Stimulated activated CD8-positive, alpha-beta memory T cell treated with anti-CD3 and anti-CD28 coated beads, Interleukin-4, amount 100 ng/mL, for 48 hours (primary cell): ENCODE measurements at regions not wholly inside any gene's neighbourhood (a gene's known extent, or its start where the extent isn't known, plus 50 kb on each side); places are given as distances from the start of the nearest gene placed in this dataset.

ENCODE experiments used
- DNase-seq: peaks from one replicate; pipeline ENCODE4 v3.0.0-alpha.2; 2020

DNA sequence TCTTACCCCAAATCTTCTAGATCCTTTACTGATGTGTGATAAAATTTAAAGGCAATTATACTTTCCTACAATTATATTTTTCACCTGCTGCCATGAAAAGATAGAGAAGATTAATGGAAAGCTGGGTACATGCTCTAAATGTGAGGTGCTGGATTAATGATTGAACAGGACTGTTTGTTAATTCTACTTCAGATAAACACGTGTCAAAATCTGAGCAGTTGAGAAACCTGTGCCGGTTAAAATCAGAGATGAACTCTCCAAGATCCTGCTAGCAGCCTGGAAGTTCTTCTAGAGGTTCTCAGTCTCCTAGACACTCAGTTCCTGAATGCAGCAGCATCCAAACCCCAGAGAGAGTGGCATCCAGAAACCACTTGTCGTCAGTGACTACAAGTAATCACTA, 69.2 kb downstream of the INHBA start:
- DNase-seq = no peak

DNA sequence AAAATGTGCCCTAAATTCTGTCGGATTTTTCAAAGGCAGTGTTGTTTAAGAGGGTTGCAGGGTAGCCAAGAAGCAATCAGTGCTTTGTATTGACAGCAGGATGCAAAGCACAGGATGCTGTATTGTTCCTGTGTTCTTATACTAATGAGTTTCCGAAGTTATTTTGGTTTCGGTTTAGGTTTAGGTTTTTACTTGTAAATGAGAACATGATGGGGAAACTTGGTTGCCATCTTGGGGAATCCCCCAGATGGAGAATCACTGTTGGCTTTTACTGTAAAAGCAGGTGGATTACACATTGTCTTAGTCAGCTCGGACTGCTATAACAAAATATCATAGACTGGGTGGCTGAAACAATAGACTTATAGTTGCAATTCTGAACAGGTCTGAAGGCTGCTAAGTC, 72.1 kb downstream of the INHBA start:
- no peak for DNase-seq

DNA sequence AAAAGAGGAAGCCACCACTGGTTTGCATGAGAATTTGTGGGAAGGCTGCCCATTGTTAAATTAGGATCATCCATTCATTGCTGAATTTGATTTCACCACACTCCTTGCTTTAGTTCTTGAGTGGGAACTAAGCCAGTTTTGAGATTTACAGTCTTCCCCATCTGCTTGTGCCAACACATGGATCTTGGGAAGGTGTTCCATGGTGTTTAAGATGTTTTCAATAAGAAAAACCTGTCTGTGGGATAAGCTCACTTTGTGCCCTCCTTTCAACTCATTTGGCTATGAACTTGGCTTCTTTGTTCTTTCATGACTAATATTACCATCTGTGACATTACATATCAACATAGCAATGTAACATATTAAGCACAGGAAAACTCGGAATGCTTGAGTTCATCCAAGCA, 73.2 kb downstream of the INHBA start:
- no peak for DNase-seq

DNA sequence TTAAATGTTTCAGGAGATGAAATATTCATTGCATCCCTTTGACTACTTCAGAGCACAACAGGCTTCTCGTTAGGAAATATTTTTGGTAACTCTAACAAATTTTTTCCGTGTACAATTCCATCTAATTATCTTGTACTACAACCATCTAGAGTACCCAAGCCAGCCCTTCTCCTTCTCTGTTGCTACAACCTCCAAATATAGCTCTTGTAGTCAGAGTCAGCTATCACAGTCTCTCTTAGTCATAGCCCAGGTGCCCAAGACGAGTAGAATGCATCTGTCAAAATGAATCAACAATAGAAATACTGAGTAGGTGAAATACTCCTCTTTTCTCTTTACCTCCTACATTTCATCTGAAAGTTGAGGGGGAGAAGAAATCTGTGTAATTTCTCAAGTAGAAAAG, 74.0 kb downstream of the INHBA start:
- no peak for DNase-seq

DNA sequence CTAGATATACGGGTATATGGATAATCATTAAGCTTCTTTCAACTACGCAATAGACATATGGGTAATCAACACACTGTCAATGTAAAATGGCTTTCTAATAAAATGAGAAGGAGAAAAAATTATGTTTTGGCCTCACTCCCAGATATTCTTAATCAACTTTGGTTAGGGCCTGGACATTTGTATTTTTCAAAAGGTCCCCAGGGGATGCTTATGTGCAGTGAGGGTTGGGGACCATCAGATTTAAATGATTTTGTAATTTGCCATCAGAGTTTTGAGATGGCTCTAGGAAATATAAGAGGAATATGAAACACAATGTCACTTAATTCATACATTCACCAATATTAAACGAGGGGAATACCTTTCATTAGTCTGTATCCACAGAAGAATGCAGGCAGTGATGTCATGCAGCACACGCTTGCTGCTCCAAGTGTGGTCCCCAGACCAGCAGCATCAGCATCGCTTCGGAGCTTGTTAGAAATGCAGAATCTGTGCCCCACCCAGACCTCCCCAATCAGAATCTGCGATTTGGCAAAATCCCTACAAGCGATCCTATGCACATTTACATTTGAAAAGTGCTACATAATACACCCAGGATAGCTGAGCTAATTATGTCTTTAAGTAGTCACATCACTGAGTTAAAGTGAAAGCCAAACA, 75.1 kb downstream of the INHBA start:
- no peak for DNase-seq

DNA sequence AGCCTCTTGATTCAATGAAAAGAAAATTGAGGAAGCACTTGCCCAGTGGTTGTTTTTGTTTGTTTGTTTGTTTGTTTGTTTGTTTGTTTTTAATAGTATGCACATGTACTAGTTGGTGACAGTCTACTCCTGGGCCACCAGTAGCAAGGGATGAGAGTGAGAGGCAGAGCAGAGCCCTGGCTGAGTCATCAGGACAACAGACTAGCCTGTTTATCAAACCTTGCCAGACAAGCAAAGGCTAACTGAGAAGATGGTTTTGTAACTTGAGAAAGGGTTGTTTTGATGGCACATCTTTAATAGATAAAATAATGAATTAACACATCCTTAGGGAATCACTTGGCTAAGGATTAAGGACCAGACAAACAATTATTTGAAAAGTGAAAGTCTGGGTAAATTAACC, 78.1 kb downstream of the INHBA start:
- no peak for DNase-seq

DNA sequence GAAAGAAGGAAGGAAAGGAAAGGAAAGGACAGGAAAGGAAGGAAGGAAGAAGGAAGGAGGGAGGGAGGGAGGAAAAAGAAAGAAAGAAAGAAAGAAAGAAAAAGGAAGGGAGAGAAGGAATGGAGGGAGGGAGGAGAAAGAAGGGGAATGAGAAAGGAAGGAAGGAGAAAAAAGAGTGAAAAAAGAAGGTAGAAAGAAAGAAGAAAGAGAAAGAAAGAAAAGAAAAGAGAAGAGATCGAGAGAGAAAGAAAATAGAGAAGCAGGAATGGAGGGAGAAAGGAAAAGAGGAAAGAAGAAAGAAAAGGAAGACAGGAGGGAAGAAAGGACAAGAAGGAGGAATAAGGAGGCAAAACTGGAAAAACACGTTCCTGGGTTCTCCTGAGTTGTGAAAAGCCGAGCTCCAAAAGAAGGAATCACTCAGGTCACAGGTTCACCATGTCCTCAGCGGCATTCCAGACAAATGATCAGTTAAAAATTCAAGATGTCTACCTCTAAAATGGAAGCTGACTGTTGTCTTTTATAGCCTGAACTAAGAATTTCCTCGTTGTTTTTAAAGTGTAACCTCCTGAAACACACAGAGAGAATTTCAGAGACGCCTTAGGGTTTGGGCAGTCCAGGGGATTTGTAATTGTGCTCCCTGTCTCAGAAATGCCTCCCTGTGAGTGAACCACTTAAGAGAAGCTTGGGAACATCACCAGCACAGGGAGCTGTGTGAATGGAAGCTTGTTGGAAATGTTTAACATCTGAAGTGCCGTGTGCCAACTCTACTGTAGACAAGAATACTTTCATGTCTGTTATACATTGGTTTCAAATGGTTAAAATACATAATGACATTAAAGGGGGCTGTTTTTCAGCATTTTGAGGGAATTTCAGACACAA, 80.7 kb downstream of the INHBA start:
- DNase-seq = no peak

DNA sequence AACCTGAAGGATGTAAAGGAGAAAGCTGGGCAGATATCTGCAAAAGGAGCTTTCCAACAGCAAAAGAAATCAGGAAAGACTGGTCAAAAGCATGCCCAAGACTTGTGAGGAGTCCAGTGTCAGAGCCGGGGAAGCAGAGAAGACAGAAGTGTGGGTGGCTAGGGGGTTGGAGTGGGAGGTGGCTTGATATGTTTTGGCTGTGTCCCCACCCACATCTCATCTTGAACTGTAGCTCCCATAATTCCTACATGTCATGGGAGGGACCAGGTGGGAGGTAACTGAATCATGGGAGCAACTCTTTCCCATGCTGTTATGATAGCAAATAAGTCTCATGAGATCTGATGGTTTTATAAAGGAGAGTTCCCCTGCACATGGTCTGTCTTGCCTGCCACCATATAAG, 84.9 kb downstream of the INHBA start:
- no peak for DNase-seq

DNA sequence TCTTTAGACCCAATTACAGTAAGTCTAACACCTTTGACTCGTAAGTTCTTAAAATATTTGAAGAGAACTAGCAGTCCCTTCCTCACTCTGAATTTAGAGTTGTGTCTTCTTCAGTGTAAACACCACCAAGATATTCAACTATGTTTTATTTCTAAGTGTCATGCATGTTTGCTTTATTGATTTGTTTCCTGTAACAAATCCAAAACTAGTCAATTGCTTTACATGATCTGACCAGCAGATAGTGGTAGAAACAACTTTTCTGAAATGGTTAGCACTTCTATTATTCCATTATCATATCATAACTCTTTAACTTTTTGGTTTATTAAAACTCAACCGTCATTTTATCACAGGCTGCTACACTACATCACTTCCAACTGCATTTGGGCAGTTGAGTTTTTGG, 90.1 kb downstream of the INHBA start:
- DNase-seq = no peak

DNA sequence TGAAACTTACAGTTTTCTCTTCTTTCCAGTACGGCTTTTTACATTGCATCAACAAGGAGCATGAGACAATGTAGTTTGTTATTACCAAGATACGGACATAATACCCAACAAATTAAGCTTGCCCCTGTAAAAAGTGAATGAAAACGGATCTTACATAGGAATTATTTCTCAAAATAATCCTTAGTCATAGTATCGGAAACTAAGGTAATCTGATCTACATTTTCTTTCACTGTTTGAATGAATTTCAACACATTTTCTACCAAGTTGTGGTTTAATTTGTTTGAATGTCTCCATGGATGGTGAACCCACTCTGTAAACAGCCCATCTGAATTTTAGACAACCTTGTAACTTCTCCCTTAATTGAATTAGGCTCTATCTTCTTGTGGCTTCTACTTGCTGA, 90.5 kb downstream of the INHBA start:
- no peak for DNase-seq

DNA sequence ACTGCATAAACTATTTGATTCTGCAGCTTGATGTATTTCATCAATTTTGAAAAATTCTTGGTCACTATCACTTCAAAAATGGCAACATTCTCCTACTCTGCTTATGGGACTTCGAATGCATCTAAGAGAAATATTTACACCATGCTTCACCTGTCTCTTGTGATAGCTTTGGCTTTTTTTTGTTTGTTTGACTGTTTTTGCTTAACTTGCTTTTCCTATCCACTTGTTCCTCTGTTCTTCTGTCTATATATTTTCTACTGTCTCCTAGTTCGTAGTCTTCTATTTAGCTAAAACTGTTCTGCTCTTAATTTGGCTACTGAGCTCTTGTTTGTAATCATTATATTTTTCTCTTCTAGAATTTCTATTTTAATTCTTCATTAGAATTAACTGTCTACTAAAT, 94.4 kb downstream of the INHBA start:
- DNase-seq = no peak

DNA sequence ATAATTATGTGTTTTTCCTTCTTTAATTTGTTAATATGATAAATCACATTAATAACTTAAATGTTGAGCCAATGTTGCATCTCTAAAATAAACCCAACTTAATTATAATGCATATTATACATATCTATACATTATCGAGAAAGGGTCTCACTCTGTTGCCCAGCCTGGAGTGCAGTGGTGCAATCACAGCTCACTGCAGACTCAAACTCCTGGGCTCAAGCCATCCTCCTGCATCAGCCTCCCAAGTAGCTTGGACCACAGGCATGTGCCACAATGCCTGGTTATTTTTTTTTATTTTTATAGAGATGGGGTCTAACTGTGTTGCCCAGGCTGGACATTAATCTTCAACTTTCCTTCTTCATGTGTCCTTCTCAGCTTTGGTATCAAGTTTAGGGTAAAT, 98.9 kb downstream of the INHBA start:
- no peak for DNase-seq

DNA sequence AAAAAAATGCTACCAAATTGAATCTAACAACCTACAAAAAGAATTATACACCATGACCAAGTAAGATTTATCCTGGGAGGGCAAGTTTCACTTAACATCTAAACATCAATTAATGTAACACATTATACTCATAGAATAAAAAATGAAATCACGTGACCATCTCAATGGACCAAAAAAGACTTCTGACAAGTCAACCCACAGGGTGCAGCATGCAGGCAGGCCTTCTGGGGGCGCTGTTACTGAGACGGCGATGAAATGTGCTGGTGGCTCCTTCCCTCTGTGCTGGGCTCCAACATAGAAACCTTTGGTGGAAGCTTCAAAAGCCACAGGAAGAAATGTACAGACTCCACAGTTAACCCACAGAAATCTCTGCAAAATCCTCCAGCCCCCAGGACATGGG, 103.1 kb downstream of the INHBA start:
- no peak for DNase-seq

DNA sequence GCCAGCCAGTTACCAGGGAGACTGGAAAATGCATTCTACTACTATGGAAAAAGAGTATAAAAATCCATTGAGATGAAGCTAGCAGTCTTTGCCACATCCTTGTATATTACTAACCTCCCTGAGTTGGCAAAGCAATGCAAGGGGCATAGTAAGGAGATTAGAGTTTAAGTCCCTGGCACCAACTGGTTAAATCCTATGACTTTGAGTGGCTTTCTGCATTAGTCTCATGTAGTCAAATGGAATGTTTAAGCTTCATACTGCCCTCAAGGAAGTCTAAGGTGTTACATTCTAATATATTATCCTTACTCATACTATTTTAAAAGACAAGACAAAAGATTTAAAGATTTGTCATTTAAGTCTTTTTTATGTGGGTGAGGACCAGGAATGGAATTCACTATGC, 110.1 kb downstream of the INHBA start:
- no peak for DNase-seq

DNA sequence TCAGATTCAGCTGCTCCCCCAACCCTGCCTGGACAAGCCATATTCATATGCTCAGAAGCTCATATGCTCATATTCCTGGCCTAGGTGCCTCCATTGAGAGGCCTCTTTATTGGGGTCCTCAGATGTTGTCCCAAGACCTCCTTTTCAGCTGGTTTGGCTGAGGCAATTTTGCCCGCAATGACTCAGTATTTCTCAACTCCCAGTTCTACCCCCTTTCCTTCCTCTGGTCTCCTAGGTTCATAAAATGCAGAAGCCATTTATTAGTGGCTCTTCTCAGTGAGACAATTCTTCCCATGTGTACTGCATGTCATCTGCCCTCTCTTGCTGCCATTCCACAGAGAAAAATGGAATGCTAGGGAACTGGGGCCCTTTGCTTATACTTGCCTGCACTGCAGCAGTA, 110.7 kb downstream of the INHBA start:
- DNase-seq = no peak

DNA sequence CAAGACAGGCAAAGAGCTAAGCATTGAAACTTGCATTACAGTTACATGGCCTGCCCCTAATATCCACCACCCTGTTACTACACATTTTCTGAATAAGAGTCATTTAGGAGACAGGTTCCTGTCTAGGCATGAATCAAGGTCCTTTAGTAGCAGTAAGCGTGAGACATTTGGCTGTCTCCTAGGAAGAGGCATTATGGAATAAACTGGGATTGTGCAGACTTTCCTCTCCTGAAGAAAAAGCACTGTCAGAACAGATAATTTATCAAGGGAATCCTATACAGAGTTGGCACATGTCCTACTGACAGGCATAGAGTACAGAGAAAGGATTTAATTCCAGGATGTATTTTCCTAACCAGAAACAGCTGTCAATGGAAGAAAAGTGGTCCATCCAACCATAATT, 111.9 kb downstream of the INHBA start:
- no peak for DNase-seq

DNA sequence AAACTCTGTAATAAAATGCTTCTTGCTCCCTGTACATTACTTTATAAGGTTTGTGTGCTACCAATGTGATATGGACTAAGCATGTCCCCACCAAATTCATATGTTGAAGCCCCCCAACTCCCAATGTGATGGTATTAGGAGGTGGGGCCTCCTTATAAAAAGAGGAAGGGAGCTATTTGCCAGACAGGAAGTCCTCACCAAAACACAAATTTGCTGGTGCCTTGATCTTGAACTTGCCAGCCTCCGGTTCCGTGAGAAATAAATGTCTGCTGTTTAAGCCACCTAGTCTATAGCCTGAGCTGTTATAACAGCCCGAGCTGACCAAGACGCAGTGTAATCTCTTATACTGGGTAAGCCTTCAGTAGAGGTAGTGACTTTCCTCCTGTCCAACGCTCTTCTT, 114.5 kb downstream of the INHBA start:
- no peak for DNase-seq

DNA sequence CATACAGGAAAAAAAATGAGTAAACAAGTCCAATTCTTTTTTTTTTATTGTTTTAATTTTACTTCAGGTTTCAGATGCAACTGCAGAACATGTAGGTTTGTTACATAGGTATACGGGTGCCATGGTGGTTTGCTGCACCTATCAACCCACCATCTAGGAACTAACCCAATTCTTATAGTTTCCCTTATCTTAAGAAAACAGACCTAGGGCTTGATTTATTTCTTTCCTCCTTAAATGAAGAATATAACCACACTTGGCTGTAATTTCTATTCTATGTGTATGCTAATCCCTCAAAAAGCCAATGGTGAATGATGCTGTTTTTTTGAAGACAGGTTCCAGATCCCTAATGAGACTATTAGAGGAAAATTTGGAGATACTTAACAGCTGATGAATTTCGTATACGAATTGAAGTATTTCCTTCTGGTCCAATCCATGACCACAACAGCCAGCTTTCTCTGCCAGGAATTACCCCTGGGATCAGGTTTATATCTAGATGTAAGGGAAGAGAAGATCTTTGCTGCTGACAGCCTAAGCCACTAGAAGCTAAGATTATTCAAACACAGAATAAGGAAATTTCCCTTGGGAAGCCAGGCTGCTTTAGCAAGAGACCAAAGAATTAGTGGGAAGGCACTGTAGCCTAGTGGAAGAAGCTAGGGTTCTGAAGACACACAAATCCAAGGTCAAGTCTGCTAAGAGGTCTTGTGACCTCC, 115.8 kb downstream of the INHBA start:
- DNase-seq = no peak

DNA sequence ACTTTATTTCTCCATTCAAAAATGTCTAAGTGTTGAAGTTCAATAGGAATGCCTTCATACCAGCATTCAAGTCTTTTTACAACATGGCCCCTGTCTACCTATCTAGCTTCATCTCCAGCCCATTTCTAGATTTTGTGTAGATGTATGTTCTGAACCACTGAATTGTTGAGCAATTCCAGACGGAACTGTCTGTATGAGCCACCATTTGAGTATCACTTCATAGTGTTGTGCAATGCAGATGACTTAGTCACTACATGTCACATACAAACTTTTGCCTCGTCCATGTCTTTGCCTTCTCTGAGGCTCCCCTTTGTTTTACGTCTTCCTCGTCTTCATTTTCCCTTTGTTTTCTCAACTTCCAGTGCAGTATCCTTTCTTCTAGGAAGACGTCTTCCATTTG, 118.1 kb downstream of the INHBA start:
- no peak for DNase-seq

DNA sequence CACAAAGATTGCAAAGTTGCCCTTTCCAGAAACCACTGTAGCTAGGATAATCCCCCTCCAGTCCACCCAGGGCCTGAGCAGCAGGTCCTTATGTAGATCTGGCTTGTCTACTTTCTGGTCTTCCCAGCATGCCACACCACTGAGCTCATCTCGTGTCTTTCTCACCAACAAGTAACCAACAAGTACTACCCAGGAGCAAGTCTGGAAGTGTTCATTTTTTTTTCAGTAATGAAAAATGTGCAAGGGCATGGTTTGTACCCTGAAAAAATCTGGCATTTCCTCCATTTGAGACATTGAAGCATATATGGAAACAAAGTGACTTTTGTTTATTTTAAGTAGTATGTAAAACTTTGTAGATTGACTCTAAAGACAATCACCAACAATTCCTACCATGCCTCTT, 120.8 kb downstream of the INHBA start:
- no peak for DNase-seq

DNA sequence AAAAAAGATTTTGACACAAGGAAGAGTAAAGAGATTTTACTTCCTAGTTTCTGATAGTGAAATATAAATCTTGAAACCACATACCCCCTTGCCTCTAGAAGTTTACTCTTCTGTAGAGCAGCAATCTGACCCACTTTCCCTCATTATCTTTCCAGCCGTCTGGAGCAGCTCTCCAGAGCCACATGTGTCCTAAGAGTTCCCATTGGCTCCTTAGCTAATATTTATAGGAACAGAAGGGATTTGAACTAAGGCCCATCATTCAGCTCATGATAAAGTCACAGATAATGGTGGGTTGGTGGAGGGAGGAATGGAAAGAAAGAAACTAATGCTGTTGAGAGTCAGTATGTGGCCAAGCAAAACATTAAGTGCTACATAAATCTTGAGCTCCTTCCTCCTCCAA, 121.8 kb downstream of the INHBA start:
- DNase-seq = no peak

DNA sequence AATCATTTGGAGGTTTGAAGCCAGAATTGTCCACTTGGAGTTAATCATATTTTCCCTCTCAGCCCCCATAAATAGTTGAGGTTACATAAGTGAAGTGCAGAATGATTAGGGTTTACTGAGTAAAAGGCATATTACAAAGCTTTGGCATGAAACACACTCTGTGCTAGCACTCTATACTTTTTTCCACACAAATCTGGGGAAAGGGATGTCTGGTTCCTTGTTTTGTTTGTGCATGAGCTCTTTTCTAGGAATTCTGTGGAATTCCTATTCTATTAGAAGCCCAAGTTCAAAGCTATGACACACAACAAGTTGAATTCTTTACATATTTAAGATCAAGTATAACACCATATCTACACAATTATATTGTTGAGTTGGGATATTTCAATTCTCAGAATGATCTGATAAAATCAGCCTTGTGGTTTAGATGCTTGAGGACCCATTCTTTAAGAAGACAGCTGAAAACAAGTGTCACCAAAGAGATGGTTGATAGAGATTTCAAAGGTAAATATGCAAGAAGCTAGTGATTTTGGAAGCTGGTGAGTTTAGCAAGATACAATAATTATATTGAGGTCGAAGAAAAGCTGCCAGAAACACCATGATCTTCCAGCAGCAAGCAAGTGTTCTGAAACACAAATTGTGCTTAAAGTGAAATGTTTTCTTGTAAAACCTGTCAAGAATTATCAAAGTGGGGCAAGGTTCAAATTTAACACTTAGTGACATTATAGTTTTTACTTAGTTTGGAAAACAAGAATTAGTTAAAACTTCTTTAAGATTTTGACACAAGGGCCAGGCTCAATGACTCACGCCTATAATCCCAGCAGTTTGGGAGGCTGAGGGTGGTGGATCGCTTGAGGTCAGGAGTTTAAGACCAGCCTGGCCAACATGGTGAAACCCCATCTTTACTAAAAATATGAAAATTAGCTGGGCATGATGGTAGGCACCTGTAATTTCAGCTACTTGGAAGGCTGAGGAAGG, 122.6 kb downstream of the INHBA start:
- no peak for DNase-seq

DNA sequence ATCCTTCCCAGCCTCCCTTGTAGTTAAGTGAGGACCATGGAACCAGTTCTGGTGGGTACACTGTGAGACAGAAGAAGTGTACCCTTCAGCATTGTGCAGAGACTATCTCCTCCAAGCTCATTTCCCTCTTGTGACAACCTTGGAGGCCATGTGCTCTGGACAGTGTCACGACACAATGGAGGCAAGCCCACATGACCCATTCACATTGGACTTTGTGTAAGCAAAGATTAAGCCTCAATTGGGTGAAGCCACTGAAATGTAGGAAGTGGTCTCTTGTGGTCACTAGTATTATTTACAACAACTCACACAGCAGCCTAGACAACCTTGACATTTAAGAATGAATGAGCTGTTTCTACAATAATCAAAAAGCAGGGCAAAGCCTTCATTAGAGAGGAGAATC, 124.2 kb downstream of the INHBA start:
- DNase-seq = no peak
